ENCODE measurements at regions not wholly inside any gene's neighbourhood (a gene's known extent, or its start where the extent isn't known, plus 50 kb on each side); places are given as distances from the start of the nearest gene placed in this dataset.

- FAIRE-seq: no peak
- intact Hi-C loops (cut with DNase I): no loop called here
- H3K36me3 ChIP-seq (ENCODE audit: control insufficient read depth in 2 of 3, insufficient read depth in 3 of 3, low read length in 3 of 3): no peaks in the 10 kb centered on the region
- H3K9me3 ChIP-seq (ENCODE audit: control insufficient read depth in 2 of 3, insufficient read depth in 1 of 3, low read length in 3 of 3): no peaks in the 10 kb centered on the region
- no peak overlapping the region for H3K27ac ChIP-seq (ENCODE audit: low read depth in 2 of 2, low read length in 2 of 2)
- DNase-seq: no peak
- no peak overlapping the region for H3K9ac ChIP-seq (ENCODE audit: low read length in 3 of 3)
- H3K27me3 ChIP-seq (ENCODE audit: control insufficient read depth, insufficient read depth, low read length): no peaks in the 10 kb centered on the region
- TF ChIP-seq CTCF (IDR thresholded peaks at IDR 0.05; ENCODE audit: borderline replicate concordance, extremely low read depth, insufficient read depth): no peak
- no peaks in the 10 kb centered on the region for H3K4me1 ChIP-seq (ENCODE audit: control insufficient read depth in 2 of 3, insufficient read depth in 2 of 3, low read depth in 1 of 3, low read length in 3 of 3)
- H3K4me3 ChIP-seq (ENCODE audit: low read length in 3 of 3): no peak overlapping the region
Measured at GRCh38 chr1:79874289-79874688, 867.8 kb upstream of the ADGRL4 start.

GRCh38 chr1:79859212-79859948 is 852.9 kb upstream of the ADGRL4 start:
- DNase-seq (no peak), FAIRE-seq (no peak)
- no peak overlapping the region for H3K9ac ChIP-seq (ENCODE audit: low read length in 3 of 3)
- no peaks in the 10 kb centered on the region for H3K27me3 ChIP-seq (ENCODE audit: control insufficient read depth, insufficient read depth, low read length)
- no peak overlapping the region for H3K27ac ChIP-seq (ENCODE audit: low read depth in 2 of 2, low read length in 2 of 2)
- H3K36me3 ChIP-seq (ENCODE audit: control insufficient read depth in 2 of 3, insufficient read depth in 3 of 3, low read length in 3 of 3): no peaks in the 10 kb centered on the region
- TF ChIP-seq CTCF (IDR thresholded peaks at IDR 0.05; ENCODE audit: borderline replicate concordance, extremely low read depth, insufficient read depth): no peak
- H3K9me3 ChIP-seq (ENCODE audit: control insufficient read depth in 2 of 3, insufficient read depth in 1 of 3, low read length in 3 of 3): no peaks in the 10 kb centered on the region
- intact Hi-C loops (cut with DNase I): no loop called here
- no peak overlapping the region for H3K4me3 ChIP-seq (ENCODE audit: low read length in 3 of 3)
- no peaks in the 10 kb centered on the region for H3K4me1 ChIP-seq (ENCODE audit: control insufficient read depth in 2 of 3, insufficient read depth in 2 of 3, low read depth in 1 of 3, low read length in 3 of 3)

- Histone ChIP-seq H3K4me3 (ENCODE audit: low read length in 3 of 3) (no peak overlapping the region), H3K27ac (ENCODE audit: low read depth in 2 of 2, low read length in 2 of 2) (no peak overlapping the region), H3K9ac (ENCODE audit: low read length in 3 of 3) (no peak overlapping the region), H3K36me3 (ENCODE audit: control insufficient read depth in 2 of 3, insufficient read depth in 3 of 3, low read length in 3 of 3) (no peaks in the 10 kb centered on the region), H3K27me3 (ENCODE audit: control insufficient read depth, insufficient read depth, low read length) (no peaks in the 10 kb centered on the region), H3K4me1 (ENCODE audit: control insufficient read depth in 2 of 3, insufficient read depth in 2 of 3, low read depth in 1 of 3, low read length in 3 of 3) (no peaks in the 10 kb centered on the region), H3K9me3 (ENCODE audit: control insufficient read depth in 2 of 3, insufficient read depth in 1 of 3, low read length in 3 of 3) (no peaks in the 10 kb centered on the region)
- FAIRE-seq (no peak), DNase-seq (no peak)
- TF ChIP-seq CTCF (IDR thresholded peaks at IDR 0.05; ENCODE audit: borderline replicate concordance, extremely low read depth, insufficient read depth): no peak
- intact Hi-C loops (cut with DNase I): no loop called here
Measured at GRCh38 chr1:79852004-79852403, 845.5 kb upstream of the ADGRL4 start.

GRCh38 chr1:79849388-79849787 is 842.9 kb upstream of the ADGRL4 start:
- no peak for FAIRE-seq
- no peak for DNase-seq
- Histone ChIP-seq H3K4me3 (ENCODE audit: low read length in 3 of 3) (no peak overlapping the region), H3K36me3 (ENCODE audit: control insufficient read depth in 2 of 3, insufficient read depth in 3 of 3, low read length in 3 of 3) (no peaks in the 10 kb centered on the region), H3K9me3 (ENCODE audit: control insufficient read depth in 2 of 3, insufficient read depth in 1 of 3, low read length in 3 of 3) (no peaks in the 10 kb centered on the region), H3K27me3 (ENCODE audit: control insufficient read depth, insufficient read depth, low read length) (no peaks in the 10 kb centered on the region), H3K4me1 (ENCODE audit: control insufficient read depth in 2 of 3, insufficient read depth in 2 of 3, low read depth in 1 of 3, low read length in 3 of 3) (no peaks in the 10 kb centered on the region), H3K9ac (ENCODE audit: low read length in 3 of 3) (no peak overlapping the region), H3K27ac (ENCODE audit: low read depth in 2 of 2, low read length in 2 of 2) (no peak overlapping the region)
- TF ChIP-seq CTCF (IDR thresholded peaks at IDR 0.05; ENCODE audit: borderline replicate concordance, extremely low read depth, insufficient read depth): no peak
- intact Hi-C loops (cut with DNase I): no loop called here

Measured in kidney (tissue), 13 donors.